H1 (cell line): ENCODE measurements at regions not wholly inside any gene's neighbourhood (a gene's known extent, or its start where the extent isn't known, plus 50 kb on each side); places are given as distances from the start of the nearest gene placed in this dataset.

Source experiments
- CTCF ChIA-PET: fragments of 300-600 bp; sonication (Branson Sonifier 250); formaldehyde crosslinking; loops from one replicate; lab custom pipeline; 2021; ENCODE audit not compliant: partially characterized antibody; lab: Charles Lee
- POLR2A ChIA-PET: fragments of 300-600 bp; sonication (Branson Sonifier 250); formaldehyde crosslinking; loops from one replicate; lab custom pipeline; 2021; ENCODE audit warnings: inconsistent platforms; ENCODE audit not compliant: partially characterized antibody; lab: Charles Lee
- DNase-seq, 2 experiments: peaks; one replicate each; pipeline versions ENCODE4 v3.0.0 to v3.0.0-alpha.2; 2010 to 2022; ENCODE audit warnings: low spot score in 2 of 2, low read depth in 1 of 2, mixed read lengths in 1 of 2
- FAIRE-seq: peaks from 2 replicates; lab custom pipeline; 2011; peaks lifted over from hg19 to GRCh38; lab: Jason Lieb, UNC
- H2AFZ ChIP-seq: 2 replicates; pipeline ENCODE4 v1.8.1; 2012; ENCODE audit warnings: low read length, inconsistent platforms
- H2AK5ac ChIP-seq: 2 replicates; pipeline ENCODE4 v1.6.1; 2013; ENCODE audit warnings: low read depth, low read length
- H2BK120ac ChIP-seq: replicated peaks from 2 replicates; pipeline ENCODE3; 2013; ENCODE audit warnings: low read depth, low read length, inconsistent platforms
- H2BK12ac ChIP-seq: 2 replicates; pipeline ENCODE4 v1.6.1; 2013; ENCODE audit warnings: low read depth, low read length
- H2BK15ac ChIP-seq: 2 replicates; pipeline ENCODE4 v1.6.1; 2013; ENCODE audit warnings: low read length
- H2BK20ac ChIP-seq: 2 replicates; pipeline ENCODE4 v1.6.1; 2013; ENCODE audit warnings: low read length
- H2BK5ac ChIP-seq: 2 replicates; pipeline ENCODE4 v1.6.1; 2013; ENCODE audit warnings: low read depth, low read length
- H3K14ac ChIP-seq: 2 replicates; pipeline ENCODE4 v1.6.1; 2013; ENCODE audit warnings: inconsistent platforms; ENCODE audit not compliant: insufficient read length
- H3K18ac ChIP-seq: 2 replicates; pipeline ENCODE4 v1.6.1; 2013; ENCODE audit warnings: low read length; ENCODE audit errors: extremely low read depth
- H3K23ac ChIP-seq: 2 replicates; pipeline ENCODE4 v1.6.1; 2013; ENCODE audit warnings: inconsistent platforms; ENCODE audit not compliant: insufficient read length
- H3K23me2 ChIP-seq: 2 replicates; pipeline ENCODE4 v1.6.1; 2013; ENCODE audit warnings: low read depth, low read length
- H3K27ac ChIP-seq: 2 replicates; pipeline ENCODE4 v1.6.1; 2011; ENCODE audit warnings: low read depth, low read length, inconsistent platforms
- H3K27me3 ChIP-seq, 4 experiments: replicated peaks in 1 of 4; 1 replicate in 1 of 4; 2 replicates in 3 of 4; pipeline versions ENCODE4 v1.6.1 to v1.8.1; 2011 to 2013; ENCODE audit warnings: low read length in 3 of 4, mild to moderate bottlenecking in 3 of 4, inconsistent platforms in 2 of 4, mixed read lengths in 2 of 4, moderate library complexity in 1 of 4; ENCODE audit not compliant: control insufficient read depth in 3 of 4, insufficient read depth in 3 of 4; ENCODE audit errors: extremely low read depth in 1 of 4
- H3K36me3 ChIP-seq, 4 experiments: 2 replicates each; pipeline versions ENCODE4 v1.6.1 to v1.8.1; 2011 to 2013; ENCODE audit warnings: mild to moderate bottlenecking in 4 of 4, low read length in 3 of 4, moderate library complexity in 2 of 4, control low read depth in 1 of 4, inconsistent platforms in 1 of 4; ENCODE audit not compliant: insufficient read depth in 4 of 4, control insufficient read depth in 2 of 4
- H3K4ac ChIP-seq: replicated peaks from 2 replicates; pipeline ENCODE3; 2013; ENCODE audit warnings: low read length, low read depth, mixed read lengths, inconsistent platforms; ENCODE audit not compliant: insufficient read length
- H3K4me1 ChIP-seq, 4 experiments: replicated peaks in 1 of 4; 1 replicate in 1 of 4; 2 replicates in 3 of 4; pipeline versions ENCODE4 v1.6.1 to v1.8.1; 2011 to 2013; ENCODE audit warnings: low read length in 3 of 4, inconsistent platforms in 2 of 4, mixed read lengths in 1 of 4; ENCODE audit not compliant: insufficient read depth in 4 of 4, control insufficient read depth in 3 of 4
- H3K4me2 ChIP-seq, 2 experiments: 2 replicates each; pipeline versions ENCODE4 v1.6.1 to v1.8.1; 2011 to 2013; ENCODE audit warnings: low read depth in 2 of 2, low read length in 2 of 2, control low read depth in 1 of 2, inconsistent platforms in 1 of 2, mild to moderate bottlenecking in 1 of 2; ENCODE audit not compliant: insufficient read depth in 1 of 2
- H3K4me3 ChIP-seq, 4 experiments: fragments of 200-600, 300-600 bp in 1 of 4; sonication (generic), shearing (Covaris generic), sonication (Bioruptor Twin) in 1 of 4; 2 replicates each; pipeline versions ENCODE4 v1.5.1 to v1.8.1; 2011 to 2016; ENCODE audit warnings: low read length in 4 of 4, low read depth in 3 of 4, control low read depth in 2 of 4, inconsistent platforms in 2 of 4, mild to moderate bottlenecking in 2 of 4, mixed read lengths in 1 of 4, moderate library complexity in 1 of 4; ENCODE audit not compliant: insufficient read depth in 2 of 4; ENCODE audit errors: extremely low read depth in 1 of 4
- H3K56ac ChIP-seq: replicated peaks from 2 replicates; pipeline ENCODE3; 2013; ENCODE audit warnings: low read depth, mild to moderate bottlenecking, mixed read lengths, low read length, inconsistent platforms; ENCODE audit not compliant: insufficient read length
- H3K79me1 ChIP-seq: 2 replicates; pipeline ENCODE4 v1.6.1; 2013; ENCODE audit warnings: low read depth, low read length, control low read depth
- H3K79me2 ChIP-seq, 2 experiments: 2 replicates each; pipeline versions ENCODE4 v1.6.1 to v1.8.1; 2012 to 2013; ENCODE audit warnings: low read length in 2 of 2, mild to moderate bottlenecking in 2 of 2, inconsistent platforms in 1 of 2; ENCODE audit not compliant: insufficient read depth in 2 of 2, control insufficient read depth in 1 of 2
- H3K9ac ChIP-seq, 4 experiments: replicated peaks in 1 of 4; 1 replicate in 1 of 4; 2 replicates in 3 of 4; pipeline versions ENCODE4 v1.6.1 to v1.8.1; 2011 to 2013; ENCODE audit warnings: low read depth in 3 of 4, low read length in 3 of 4, control low read depth in 2 of 4, mild to moderate bottlenecking in 2 of 4, moderate library complexity in 2 of 4, inconsistent platforms in 1 of 4; ENCODE audit errors: extremely low read depth in 1 of 4
- H3K9me3 ChIP-seq, 2 experiments: 2 replicates each; pipeline versions ENCODE4 v1.6.1 to v1.8.1; 2012 to 2013; ENCODE audit warnings: mild to moderate bottlenecking in 2 of 2, moderate library complexity in 2 of 2, control low read depth in 1 of 2, inconsistent platforms in 1 of 2, low read depth in 1 of 2, low read length in 1 of 2, mixed read lengths in 1 of 2; ENCODE audit not compliant: insufficient read depth in 2 of 2
- H4K20me1 ChIP-seq, 2 experiments: replicated peaks in 1 of 2; 2 replicates each; pipeline versions ENCODE3 to v1.8.1; 2011 to 2013; ENCODE audit warnings: inconsistent platforms in 2 of 2, low read length in 2 of 2, mild to moderate bottlenecking in 1 of 2; ENCODE audit not compliant: insufficient read depth in 2 of 2, control insufficient read depth in 1 of 2
- H4K5ac ChIP-seq: 2 replicates; pipeline ENCODE4 v1.6.1; 2013; ENCODE audit warnings: low read length, low read depth, mixed read lengths, inconsistent platforms; ENCODE audit not compliant: insufficient read length
- H4K8ac ChIP-seq: 2 replicates; pipeline ENCODE4 v1.8.0; 2013; ENCODE audit warnings: mild to moderate bottlenecking, moderate library complexity, low read length, inconsistent platforms; ENCODE audit not compliant: insufficient read depth; ENCODE audit errors: extremely low read depth
- H4K91ac ChIP-seq: replicated peaks from 2 replicates; pipeline ENCODE3; 2013; ENCODE audit warnings: low read length, mixed read lengths, inconsistent platforms; ENCODE audit not compliant: insufficient read length
- BCL11A ChIP-seq, 2 experiments: IDR thresholded peaks; one replicate each; pipeline ENCODE4 v1.6.1; 2011; ENCODE audit warnings: low read depth in 2 of 2, low read length in 2 of 2, mild to moderate bottlenecking in 2 of 2
- CBX5 ChIP-seq: fragments of 300-800, 300-1000 bp; sonication (generic); IDR thresholded peaks from 2 replicates; pipeline ENCODE4 v1.7.1; 2016; ENCODE audit warnings: antibody characterized with exemption, low read length, low read depth
- CEBPB ChIP-seq: IDR thresholded peaks from 2 replicates; pipeline ENCODE4 v1.6.1; 2012; ENCODE audit warnings: low read depth, low read length
- EZH2 ChIP-seq: fragments of 200-600 bp; sonication (generic); IDR thresholded peaks from 2 replicates; pipeline ENCODE4 v1.7.1; 2012; ENCODE audit warnings: low read depth, mild to moderate bottlenecking, moderate library complexity, low read length, inconsistent platforms; ENCODE audit not compliant: severe bottlenecking
- SIN3A ChIP-seq, 2 experiments: IDR thresholded peaks in 1 of 2; conservative IDR thresholded peaks in 1 of 2; 2 replicates each; pipeline ENCODE4 v1.6.1; 2011 to 2012; ENCODE audit warnings: low read length in 2 of 2, improper control_type of control experiment in 1 of 2, low read depth in 1 of 2, mild to moderate bottlenecking in 1 of 2
- SUZ12 ChIP-seq: fragments of 200-600 bp; sonication (generic); IDR thresholded peaks from 2 replicates; pipeline ENCODE4 v1.6.1; 2012; ENCODE audit warnings: mild to moderate bottlenecking, inconsistent platforms, low read length, moderate library complexity, mixed read lengths
- ZNF274 ChIP-seq: IDR thresholded peaks from 2 replicates; pipeline ENCODE4 v1.7.0; 2012; ENCODE audit warnings: low read length, borderline replicate concordance; ENCODE audit errors: extremely low read depth
- WGBS, 2 experiments: shearing (Covaris generic) in 1 of 2; methylation state at CpG; one replicate each; pipeline versions ENCODE4 v1.1.6 to v1.1.7; 2013 to 2015; ENCODE audit warnings: low lambda C conversion rate in 2 of 2, mixed read lengths in 2 of 2, inconsistent platforms in 1 of 2, low coverage in 1 of 2, missing lambda C conversion rate in 1 of 2; ENCODE audit not compliant: insufficient replicate concordance in 2 of 2, insufficient coverage in 1 of 2, insufficient read length in 1 of 2; ENCODE audit errors: extremely low coverage in 1 of 2, missing lambda C conversion rate in 1 of 2; 5-methylcytosine and 5-hydroxymethylcytosine counted together
- TF ChIP-seq, protein P1 (sequence below), 3 experiments: IDR thresholded peaks; 1 replicate in 2 of 3; 2 replicates in 1 of 3; pipeline versions ENCODE4 v1.5.1 to v1.6.1; 2011; ENCODE audit warnings: low read length in 3 of 3, mild to moderate bottlenecking in 3 of 3, inconsistent platforms in 2 of 3, low read depth in 1 of 3, moderate library complexity in 1 of 3; ENCODE audit not compliant: insufficient read depth in 1 of 3; ENCODE audit errors: control extremely low read depth in 1 of 3
- TF ChIP-seq, protein P2 (sequence below): IDR thresholded peaks from 2 replicates; pipeline ENCODE4 v1.6.1; 2012; ENCODE audit warnings: low read length, inconsistent platforms

DNA sequence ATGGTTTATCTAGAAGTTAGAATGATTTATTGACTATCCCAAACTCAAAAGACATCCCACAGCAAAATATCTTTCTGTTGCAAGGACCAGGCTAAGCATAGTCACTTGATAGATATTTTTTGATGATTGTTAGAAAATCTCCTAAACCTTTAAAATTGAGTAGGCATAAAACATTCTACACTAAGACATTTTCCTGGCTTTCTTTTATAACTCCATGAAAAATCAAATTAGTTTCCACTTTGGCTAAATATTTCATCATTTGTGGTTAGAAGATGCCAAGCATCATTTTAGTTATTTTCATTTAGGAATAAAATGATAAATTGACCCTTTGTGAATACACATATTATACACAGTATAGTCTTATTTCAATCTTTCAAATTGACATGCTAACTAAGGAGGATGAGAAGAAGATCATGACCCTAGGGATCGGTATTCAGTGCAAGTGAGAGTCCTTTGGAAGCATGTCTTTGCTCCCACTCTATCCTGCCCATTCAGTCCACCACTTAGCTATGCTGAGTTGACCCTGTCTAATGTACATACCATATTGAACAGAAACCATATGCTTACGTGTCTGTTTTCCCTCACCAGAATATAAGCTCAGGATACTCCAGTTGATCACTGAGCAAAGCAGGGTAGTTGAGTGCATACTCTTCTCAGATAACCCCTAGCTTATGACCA, 136.6 kb upstream of the OTUD4 start:
- no peak overlapping the region for H4K8ac ChIP-seq
- no peak overlapping the region for H2AK5ac ChIP-seq
- no peaks in the 10 kb centered on the region for H3K9me3 ChIP-seq
- H3K9ac ChIP-seq = no peak overlapping the region
- no peak overlapping the region for H2BK20ac ChIP-seq
- no peak overlapping the region for H3K56ac ChIP-seq
- no peak overlapping the region for H3K4me3 ChIP-seq
- no peak overlapping the region for H3K14ac ChIP-seq
- no peak overlapping the region for H2BK5ac ChIP-seq
- ChIA-PET CTCF (no interaction called here), POLR2A (no interaction called here)
- DNase-seq (no peak), FAIRE-seq (no peak)
- no peaks in the 10 kb centered on the region for H3K79me1 ChIP-seq
- H3K18ac ChIP-seq = no peak overlapping the region
- H4K91ac ChIP-seq = no peak overlapping the region
- no peak overlapping the region for H3K4me2 ChIP-seq
- no peak overlapping the region for H2BK12ac ChIP-seq
- H2AFZ ChIP-seq = no peak overlapping the region
- no peaks in the 10 kb centered on the region for H3K79me2 ChIP-seq
- no peak overlapping the region for H3K23ac ChIP-seq
- no peak overlapping the region for H3K4ac ChIP-seq
- no peaks in the 10 kb centered on the region for H3K36me3 ChIP-seq
- H3K23me2 ChIP-seq = no peaks in the 10 kb centered on the region
- H4K5ac ChIP-seq = no peak overlapping the region
- no peaks in the 10 kb centered on the region for H3K27me3 ChIP-seq
- 95% methylated on average over 2 of the region's 2 CpGs; no CpG with 5 or more reads in 1 of the 2 experiments for WGBS, 2 experiments
- no peak overlapping the region for H3K27ac ChIP-seq
- no peak overlapping the region for H2BK15ac ChIP-seq
- no peak overlapping the region for H2BK120ac ChIP-seq
- no peaks in the 10 kb centered on the region for H4K20me1 ChIP-seq
- H3K4me1 ChIP-seq = no peaks in the 10 kb centered on the region
- TF ChIP-seq ZNF274 (no peak), SIN3A (conservative IDR thresholded peaks at IDR 0.05 in 1 of 2, IDR thresholded peaks at IDR 0.05 in 1 of 2; ENCODE audit: low read depth in 1 of 2, low read length in 2 of 2) (no peak), CEBPB (no peak), CBX5 (no peak), SUZ12 (no peak), BCL11A (IDR thresholded peaks at IDR 0.05; ENCODE audit: low read depth in 2 of 2, low read length in 2 of 2) (no peak), EZH2 (no peak)
- TF ChIP-seq, protein P1, sequence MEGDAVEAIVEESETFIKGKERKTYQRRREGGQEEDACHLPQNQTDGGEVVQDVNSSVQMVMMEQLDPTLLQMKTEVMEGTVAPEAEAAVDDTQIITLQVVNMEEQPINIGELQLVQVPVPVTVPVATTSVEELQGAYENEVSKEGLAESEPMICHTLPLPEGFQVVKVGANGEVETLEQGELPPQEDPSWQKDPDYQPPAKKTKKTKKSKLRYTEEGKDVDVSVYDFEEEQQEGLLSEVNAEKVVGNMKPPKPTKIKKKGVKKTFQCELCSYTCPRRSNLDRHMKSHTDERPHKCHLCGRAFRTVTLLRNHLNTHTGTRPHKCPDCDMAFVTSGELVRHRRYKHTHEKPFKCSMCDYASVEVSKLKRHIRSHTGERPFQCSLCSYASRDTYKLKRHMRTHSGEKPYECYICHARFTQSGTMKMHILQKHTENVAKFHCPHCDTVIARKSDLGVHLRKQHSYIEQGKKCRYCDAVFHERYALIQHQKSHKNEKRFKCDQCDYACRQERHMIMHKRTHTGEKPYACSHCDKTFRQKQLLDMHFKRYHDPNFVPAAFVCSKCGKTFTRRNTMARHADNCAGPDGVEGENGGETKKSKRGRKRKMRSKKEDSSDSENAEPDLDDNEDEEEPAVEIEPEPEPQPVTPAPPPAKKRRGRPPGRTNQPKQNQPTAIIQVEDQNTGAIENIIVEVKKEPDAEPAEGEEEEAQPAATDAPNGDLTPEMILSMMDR (IDR thresholded peaks at IDR 0.05; ENCODE audit: control extremely low read depth in 1 of 3, insufficient read depth in 1 of 3, low read depth in 1 of 3, low read length in 3 of 3) = no peak
- TF ChIP-seq, protein P2, sequence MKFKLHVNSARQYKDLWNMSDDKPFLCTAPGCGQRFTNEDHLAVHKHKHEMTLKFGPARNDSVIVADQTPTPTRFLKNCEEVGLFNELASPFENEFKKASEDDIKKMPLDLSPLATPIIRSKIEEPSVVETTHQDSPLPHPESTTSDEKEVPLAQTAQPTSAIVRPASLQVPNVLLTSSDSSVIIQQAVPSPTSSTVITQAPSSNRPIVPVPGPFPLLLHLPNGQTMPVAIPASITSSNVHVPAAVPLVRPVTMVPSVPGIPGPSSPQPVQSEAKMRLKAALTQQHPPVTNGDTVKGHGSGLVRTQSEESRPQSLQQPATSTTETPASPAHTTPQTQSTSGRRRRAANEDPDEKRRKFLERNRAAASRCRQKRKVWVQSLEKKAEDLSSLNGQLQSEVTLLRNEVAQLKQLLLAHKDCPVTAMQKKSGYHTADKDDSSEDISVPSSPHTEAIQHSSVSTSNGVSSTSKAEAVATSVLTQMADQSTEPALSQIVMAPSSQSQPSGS = no peak
